NCI-H2196 (cell line): ENCODE measurements at regions not wholly inside any gene's neighbourhood (a gene's known extent, or its start where the extent isn't known, plus 50 kb on each side); places are given as distances from the start of the nearest gene placed in this dataset.

ENCODE experiments used
- DNase-seq: peaks from one replicate; lab custom pipeline; 2025; ENCODE audit not compliant: unreplicated experiment; lab: John Stamatoyannopoulos, UW

GRCh38 chr9:99393993-99394392 is 171.9 kb downstream of the SEC61B start:
- DNase-seq = no peak

DNA sequence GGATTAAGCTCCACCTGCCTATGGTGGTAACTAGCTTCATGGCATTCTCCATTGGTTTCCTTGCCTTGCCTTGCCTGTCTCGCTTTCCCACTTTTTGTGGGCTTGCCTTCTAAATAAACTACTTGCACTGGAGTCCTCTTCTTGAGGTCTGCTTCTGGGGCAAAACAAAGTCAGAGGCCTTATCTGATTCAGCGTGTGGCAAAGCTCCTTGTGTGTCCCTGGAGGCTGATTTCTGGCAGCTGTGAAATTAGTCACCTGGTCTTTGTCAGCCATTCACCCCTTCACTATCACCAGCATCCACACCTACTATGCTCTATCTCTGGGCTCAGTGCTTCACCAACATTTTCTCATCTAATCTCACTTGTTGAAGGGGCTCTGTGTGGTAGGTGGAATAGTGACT is 176.2 kb downstream of the SEC61B start:
- DNase-seq = no peak

GRCh38 chr9:99399474-99399873 is 177.4 kb downstream of the SEC61B start:
- DNase-seq = no peak

DNA sequence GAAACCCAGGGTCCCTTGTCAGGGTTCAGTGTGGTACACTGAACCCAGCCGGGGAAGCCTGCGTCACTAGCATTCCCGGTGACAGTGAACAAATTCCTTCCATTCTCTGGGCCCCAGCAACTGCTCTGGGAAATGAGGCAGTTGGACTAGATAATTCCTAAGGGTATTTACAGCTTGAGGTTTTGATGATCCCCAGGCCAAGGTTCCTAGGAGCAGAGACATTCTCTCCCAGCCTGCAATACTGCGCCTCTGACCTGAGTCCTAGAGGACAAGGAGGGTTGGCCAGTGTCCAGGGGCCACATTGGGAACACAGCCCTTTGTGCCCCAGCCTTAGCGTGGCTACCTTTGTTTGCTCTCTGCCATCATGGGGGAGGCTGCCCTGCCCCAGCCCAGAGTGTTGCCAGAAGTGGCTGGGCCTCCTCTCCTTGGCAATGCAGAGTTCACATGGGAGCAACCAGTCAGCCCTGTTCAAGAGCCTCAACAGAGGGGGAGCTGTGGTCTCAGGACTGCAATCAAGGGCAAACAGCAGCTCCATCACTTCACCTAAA is 178.2 kb downstream of the SEC61B start:
- no peak for DNase-seq

DNA sequence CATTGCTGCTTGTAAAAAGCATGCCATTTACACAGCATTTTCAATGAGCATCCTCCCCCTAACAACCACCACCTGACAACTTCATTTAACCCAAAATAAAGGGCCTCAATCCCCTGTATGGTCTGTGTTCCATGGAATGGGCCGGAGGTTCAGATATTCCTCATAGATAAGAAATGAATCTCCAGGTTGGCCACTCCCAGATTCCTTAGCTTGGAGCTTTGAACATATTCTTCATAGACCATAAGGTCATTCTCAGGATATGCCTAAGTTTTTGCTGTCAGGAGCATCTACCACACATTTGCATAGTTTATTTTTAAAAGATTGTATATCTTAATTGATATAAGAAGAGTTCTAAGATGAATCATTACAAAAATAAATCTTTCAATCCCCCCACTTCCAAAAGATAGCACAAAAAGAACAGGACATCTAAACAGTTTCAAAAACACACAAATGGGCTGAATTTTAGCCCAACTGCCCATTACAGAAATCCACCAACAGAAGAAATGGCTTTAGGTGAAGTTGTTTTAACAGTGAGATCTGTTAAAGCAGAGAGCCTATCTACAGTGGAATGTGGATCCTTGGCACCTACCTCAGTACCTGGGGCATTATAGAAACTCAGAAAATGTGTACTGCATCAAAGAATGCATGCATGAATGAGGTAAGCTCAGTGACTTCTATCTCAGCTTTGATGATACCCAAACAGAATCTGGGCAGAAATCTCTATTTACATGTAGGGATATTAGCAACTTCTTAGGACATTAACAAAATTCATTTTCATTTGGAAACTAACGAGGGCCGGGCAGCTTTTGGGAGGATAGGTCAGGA is 179.8 kb downstream of the SEC61B start:
- no peak for DNase-seq

DNA sequence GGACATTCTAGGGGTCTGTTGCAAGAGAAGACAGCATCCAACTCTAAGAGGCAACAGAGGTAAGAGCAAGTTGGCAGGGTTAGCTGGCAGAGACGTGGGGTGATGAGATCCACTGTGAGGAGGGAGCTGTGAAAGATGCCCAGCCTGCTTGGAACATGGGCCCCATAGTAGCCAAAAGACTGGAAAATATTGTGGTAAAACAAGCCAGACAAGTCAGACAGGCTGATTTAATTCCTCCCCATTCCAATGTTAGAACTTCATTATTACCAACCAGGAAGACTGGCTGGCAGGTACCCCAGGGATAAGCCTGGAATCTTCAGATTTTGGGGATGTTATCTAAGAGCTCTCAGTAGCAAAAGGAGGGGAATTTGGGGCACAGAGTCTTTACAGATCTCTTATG is 181.3 kb downstream of the SEC61B start:
- DNase-seq = no peak

DNA sequence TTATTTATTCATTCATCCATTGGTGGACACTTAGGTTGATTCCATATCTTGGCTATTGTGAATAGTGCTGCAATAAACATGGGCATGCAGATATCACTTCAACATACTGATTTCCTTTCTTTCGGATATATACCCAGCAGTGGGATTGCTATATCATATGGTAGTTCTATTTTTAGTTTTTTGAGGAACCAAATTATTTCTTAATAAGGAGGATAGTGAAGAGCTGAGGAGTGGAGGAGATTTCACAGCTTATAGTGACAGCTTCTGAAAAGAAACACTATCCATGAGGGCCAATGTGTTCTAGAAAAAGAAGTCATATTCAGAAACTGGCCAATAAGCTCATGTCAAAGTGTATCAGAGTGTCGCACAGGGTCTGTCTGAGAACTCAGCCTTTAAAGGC is 183.3 kb downstream of the SEC61B start:
- DNase-seq = no peak

DNA sequence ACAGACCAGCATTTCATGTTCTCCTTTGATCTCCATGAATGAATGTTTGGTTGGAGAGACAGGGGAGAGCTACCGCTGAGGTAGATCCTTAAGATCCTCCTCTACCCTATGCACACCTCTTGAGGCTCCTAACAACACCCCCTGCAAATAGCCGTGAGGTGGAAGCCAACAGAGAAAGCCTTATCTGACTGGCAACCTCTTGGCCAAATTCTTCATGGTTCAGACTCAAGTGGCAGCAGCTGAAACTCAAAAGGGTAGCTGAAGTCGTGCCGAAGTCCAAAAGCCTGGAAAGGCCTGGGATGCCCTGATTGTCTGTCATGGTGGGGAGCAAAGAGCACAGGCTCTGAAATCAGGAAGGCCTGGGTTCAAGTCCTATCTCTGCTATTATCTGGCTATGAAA is 184.9 kb downstream of the SEC61B start:
- DNase-seq = no peak

- DNase-seq = no peak
These were observed 189.0 kb downstream of the SEC61B start for GRCh38 chr9:99411068-99411467.

DNA sequence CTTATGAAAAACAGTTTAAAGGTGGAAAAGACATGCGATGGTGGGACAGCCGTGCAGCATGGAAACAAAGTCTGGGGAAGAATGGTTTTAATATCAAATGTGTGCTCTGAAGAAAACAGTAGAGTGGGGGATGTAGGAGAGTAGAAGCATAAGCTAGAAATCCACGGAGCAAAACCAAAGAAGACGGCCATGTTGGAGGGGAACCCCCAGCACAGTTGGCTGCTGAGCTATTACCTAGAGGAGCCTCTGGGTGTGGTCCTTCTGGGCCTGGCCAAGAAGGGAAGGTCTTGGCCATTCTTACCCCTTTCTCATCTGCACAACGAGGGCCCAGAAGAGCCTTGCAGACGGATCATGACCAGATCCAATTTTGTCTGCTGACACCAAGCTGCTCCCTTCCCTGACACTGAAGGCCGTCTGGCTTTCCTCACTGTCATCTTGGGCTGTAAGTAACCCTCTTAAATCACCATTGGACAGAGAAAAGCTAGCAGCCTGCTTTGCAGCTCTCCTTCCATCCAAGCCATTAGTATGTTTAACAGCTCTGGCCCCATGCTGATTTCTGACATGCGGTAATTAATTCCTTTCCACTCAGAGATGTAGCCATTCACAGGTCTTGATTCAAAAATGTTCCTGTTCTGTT is 189.5 kb downstream of the SEC61B start:
- DNase-seq = no peak

GRCh38 chr9:99412606-99413005 is 190.5 kb downstream of the SEC61B start:
- no peak for DNase-seq

DNA sequence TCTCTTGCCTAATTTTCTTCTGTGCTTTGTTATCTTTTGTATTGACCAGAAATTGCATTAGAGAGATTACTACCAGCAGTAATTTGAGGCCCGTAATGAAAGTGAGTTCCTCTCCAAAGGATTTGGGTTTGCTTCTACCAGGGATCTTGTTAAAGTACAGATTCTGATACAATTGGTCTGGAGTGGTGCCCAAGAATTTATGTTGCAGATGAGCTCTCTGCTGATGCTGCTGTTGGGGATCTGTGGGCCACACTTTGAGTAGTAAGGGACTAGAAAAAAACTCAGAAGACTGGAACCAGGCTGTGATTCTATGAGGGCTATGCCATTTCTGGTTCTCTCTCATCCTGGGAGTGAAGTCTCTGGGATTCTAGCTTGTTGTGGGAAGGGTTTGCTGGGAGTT is 192.2 kb downstream of the SEC61B start:
- no peak for DNase-seq

- no peak for DNase-seq
These were observed 193.5 kb downstream of the SEC61B start for GRCh38 chr9:99415606-99416005.

DNA sequence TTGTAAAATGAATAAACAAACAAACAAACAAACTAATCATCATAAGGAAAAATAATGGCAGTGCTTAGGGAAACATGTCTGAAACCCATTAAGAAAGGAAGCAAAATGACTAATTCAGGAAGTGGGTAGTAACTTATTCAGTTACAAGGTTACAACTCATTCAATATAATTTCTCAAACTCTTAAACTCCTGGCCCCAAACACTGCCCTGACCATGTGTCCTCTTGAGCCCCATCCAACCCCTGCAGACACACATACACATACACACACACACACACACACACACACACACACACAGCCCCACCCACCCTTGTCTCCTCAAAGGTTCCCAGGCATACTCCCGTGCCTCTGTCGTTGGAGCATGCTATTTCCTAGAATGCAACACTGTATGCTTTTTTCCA is 193.9 kb downstream of the SEC61B start:
- no peak for DNase-seq

- DNase-seq = no peak
These were observed 197.0 kb downstream of the SEC61B start for GRCh38 chr9:99419070-99419469.

DNA sequence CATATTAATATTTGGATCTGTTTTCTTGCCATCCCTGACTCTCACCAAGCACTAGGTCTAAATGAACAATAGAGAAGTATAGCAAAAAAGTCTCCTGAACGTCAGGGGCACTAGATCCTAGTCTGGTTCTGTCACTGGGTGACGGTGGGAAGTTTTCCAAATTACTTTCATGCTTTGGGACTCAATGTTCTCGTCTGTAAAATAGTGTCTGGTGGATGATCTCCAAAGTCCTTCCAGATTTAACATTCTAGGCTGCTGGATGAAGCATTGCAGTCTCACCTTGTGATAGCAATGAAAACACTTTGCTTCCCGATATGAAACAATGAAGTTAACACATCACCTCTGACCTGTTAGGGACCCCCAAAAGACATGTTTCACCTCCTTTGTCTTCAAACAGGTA is 199.3 kb downstream of the SEC61B start:
- DNase-seq = no peak

- DNase-seq = no peak
These were observed 203.0 kb downstream of the SEC61B start for GRCh38 chr9:99425124-99425523.

- no peak for DNase-seq
These were observed 204.1 kb downstream of the SEC61B start for GRCh38 chr9:99425923-99426842.

GRCh38 chr9:99427260-99427659 is 205.2 kb downstream of the SEC61B start:
- DNase-seq = no peak

GRCh38 chr9:99430301-99430700 is 208.2 kb downstream of the SEC61B start:
- no peak for DNase-seq

DNA sequence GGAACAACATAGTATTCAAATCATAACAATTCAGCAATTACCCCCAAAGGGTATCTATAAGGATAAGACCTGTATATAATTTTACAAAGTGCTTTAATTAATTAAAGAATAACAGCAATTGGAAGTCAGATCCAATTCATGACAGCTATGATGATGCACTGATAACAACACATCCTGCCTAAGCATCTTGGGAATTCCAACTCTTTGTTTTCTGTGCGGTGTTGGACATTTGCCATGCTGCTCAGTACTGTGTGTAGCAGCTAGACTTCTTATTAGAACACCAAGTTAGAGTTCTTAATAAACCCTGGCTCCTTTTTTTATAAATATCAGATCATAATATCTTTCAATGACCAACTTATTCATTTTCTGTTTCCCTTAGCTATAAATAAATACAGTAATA is 209.0 kb downstream of the SEC61B start:
- DNase-seq = no peak
